Liver (tissue), 7 donors: ENCODE measurements at regions not wholly inside any gene's neighbourhood (a gene's known extent, or its start where the extent isn't known, plus 50 kb on each side); places are given as distances from the start of the nearest gene placed in this dataset.

Source experiments
- DNase-seq: peaks from one replicate; pipeline ENCODE4 v3.0.0-alpha.2; 2017; ENCODE audit warnings: low spot score
- H3K27ac ChIP-seq, 2 donors: one replicate each; pipeline ENCODE4 v1.7.0; 2013; ENCODE audit warnings: inconsistent platforms in 2 of 2, low read length in 2 of 2, control low read depth in 1 of 2, low read depth in 1 of 2, mild to moderate bottlenecking in 1 of 2
- H3K27me3 ChIP-seq, 4 donors: one replicate each; pipeline versions ENCODE4 v1.6.1 to v1.7.0; 2013; ENCODE audit warnings: low read length in 3 of 4, inconsistent platforms in 1 of 4, mild to moderate bottlenecking in 1 of 4, moderate library complexity in 1 of 4; ENCODE audit not compliant: control insufficient read depth in 4 of 4, insufficient read depth in 4 of 4
- H3K36me3 ChIP-seq, 4 donors: one replicate each; pipeline versions ENCODE4 v1.6.1 to v1.7.0; 2013; ENCODE audit warnings: low read length in 3 of 4, mild to moderate bottlenecking in 3 of 4, low read depth in 1 of 4, moderate library complexity in 1 of 4; ENCODE audit not compliant: control insufficient read depth in 4 of 4, insufficient read depth in 3 of 4
- H3K4me1 ChIP-seq, 4 donors: one replicate each; pipeline versions ENCODE4 v1.6.1 to v1.7.0; 2013; ENCODE audit warnings: low read length in 3 of 4, mild to moderate bottlenecking in 3 of 4, moderate library complexity in 1 of 4; ENCODE audit not compliant: control insufficient read depth in 4 of 4, insufficient read depth in 4 of 4
- H3K4me3 ChIP-seq, 3 donors: one replicate each; pipeline versions ENCODE4 v1.6.1 to v1.7.0; 2013; ENCODE audit warnings: low read length in 3 of 3, control low read depth in 1 of 3, low read depth in 1 of 3, mild to moderate bottlenecking in 1 of 3
- H3K9ac ChIP-seq, 2 donors: one replicate each; pipeline ENCODE4 v1.7.0; 2013; ENCODE audit warnings: low read length in 2 of 2, mild to moderate bottlenecking in 2 of 2, moderate library complexity in 2 of 2, control low read depth in 1 of 2, low read depth in 1 of 2
- H3K9me3 ChIP-seq, 4 donors: one replicate each; pipeline versions ENCODE4 v1.6.1 to v1.7.0; 2013; ENCODE audit warnings: low read length in 3 of 4; ENCODE audit not compliant: control insufficient read depth in 4 of 4
- ATF3 ChIP-seq: IDR thresholded peaks from 2 replicates; pipeline ENCODE4 v1.6.1; 2016; ENCODE audit warnings: antibody characterized with exemption
- EGR1 ChIP-seq, 2 donors: IDR thresholded peaks; 2 replicates each; pipeline ENCODE4 v1.6.1; 2016 to 2018; ENCODE audit warnings: antibody characterized with exemption in 2 of 2, low read depth in 2 of 2
- FOXA1 ChIP-seq: IDR thresholded peaks from 2 replicates; pipeline ENCODE4 v1.6.1; 2016; ENCODE audit warnings: antibody characterized with exemption
- FOXA2 ChIP-seq: IDR thresholded peaks from 2 replicates; pipeline ENCODE4 v1.6.1; 2016; ENCODE audit warnings: antibody characterized with exemption
- GABPA ChIP-seq, 2 donors: IDR thresholded peaks in 1 of 2; conservative IDR thresholded peaks in 1 of 2; 2 replicates each; pipeline ENCODE4 v1.6.1; 2016; ENCODE audit warnings: antibody characterized with exemption in 2 of 2, mild to moderate bottlenecking in 1 of 2, moderate library complexity in 1 of 2
- HNF4A ChIP-seq, 2 donors: conservative IDR thresholded peaks; 2 replicates each; pipeline ENCODE4 v1.6.1; 2016; ENCODE audit warnings: antibody characterized with exemption in 2 of 2, mild to moderate bottlenecking in 2 of 2
- HNF4G ChIP-seq: IDR thresholded peaks from 2 replicates; pipeline ENCODE4 v1.6.1; 2016; ENCODE audit warnings: antibody characterized with exemption
- JUND ChIP-seq, 2 donors: IDR thresholded peaks; 2 replicates each; pipeline ENCODE4 v1.6.1; 2016; ENCODE audit warnings: antibody characterized with exemption in 2 of 2
- MAX ChIP-seq: IDR thresholded peaks from 2 replicates; pipeline ENCODE4 v1.6.1; 2016; ENCODE audit warnings: antibody characterized with exemption
- NR2F2 ChIP-seq: IDR thresholded peaks from 2 replicates; pipeline ENCODE4 v1.6.1; 2016; ENCODE audit warnings: antibody characterized with exemption
- RAD21 ChIP-seq, 2 donors: IDR thresholded peaks; 2 replicates each; pipeline ENCODE4 v1.6.1; 2016; ENCODE audit warnings: antibody characterized with exemption in 2 of 2, mild to moderate bottlenecking in 2 of 2
- REST ChIP-seq: IDR thresholded peaks from 2 replicates; pipeline ENCODE4 v1.6.1; 2016; ENCODE audit warnings: antibody characterized with exemption, mild to moderate bottlenecking
- RXRA ChIP-seq, 2 donors: IDR thresholded peaks; 2 replicates each; pipeline ENCODE4 v1.6.1; 2017 to 2018; ENCODE audit warnings: antibody characterized with exemption in 2 of 2, mild to moderate bottlenecking in 1 of 2
- SP1 ChIP-seq: IDR thresholded peaks from 2 replicates; pipeline ENCODE4 v1.6.1; 2018; ENCODE audit warnings: antibody characterized with exemption, mild to moderate bottlenecking
- TAF1 ChIP-seq: conservative IDR thresholded peaks from 2 replicates; pipeline ENCODE4 v1.6.1; 2016; ENCODE audit warnings: antibody characterized with exemption, mild to moderate bottlenecking
- YY1 ChIP-seq: IDR thresholded peaks from 2 replicates; pipeline ENCODE4 v1.6.1; 2016; ENCODE audit warnings: antibody characterized with exemption, mild to moderate bottlenecking
- WGBS: extraction: QIAGEN DNeasy Blood & Tissue Kit; methylation state at CpG from one replicate; pipeline ENCODE4 v1.1.7; 2013; 5-methylcytosine and 5-hydroxymethylcytosine counted together
- donor health status: healthy.
- donor health status: healthy.
- donor health status: healthy.
- donor health status: healthy.

- H3K36me3 ChIP-seq, result no peaks in the 10 kb centered on the region
- WGBS, result 62% methylated on average over 5 of the region's 5 CpGs
- peaks cover 0 to 3% (median 1%) of the 10 kb centered on the region in 4 donors for H3K27me3 ChIP-seq
- no peak overlapping the region for H3K9ac ChIP-seq
- no peak for DNase-seq
- no peak overlapping the region for H3K4me3 ChIP-seq
- no peak overlapping the region for H3K27ac ChIP-seq
- no peaks in the 10 kb centered on the region for H3K9me3 ChIP-seq
- TF ChIP-seq RAD21 (IDR thresholded peaks at IDR 0.05) (no peak), MAX (no peak), RXRA (IDR thresholded peaks at IDR 0.05) (no peak)
- no peaks in the 10 kb centered on the region for H3K4me1 ChIP-seq
These were observed 301.1 kb upstream of the COBL start for GRCh38 chr7:51617686-51618085.

- no peaks in the 10 kb centered on the region for H3K9me3 ChIP-seq
- H3K9ac ChIP-seq, result no peak overlapping the region
- no peak overlapping the region for H3K27ac ChIP-seq
- no peaks in the 10 kb centered on the region for H3K4me1 ChIP-seq
- TF ChIP-seq SP1, result no peak
- TF ChIP-seq REST, result peak; percentile 37
- H3K36me3 ChIP-seq, result no peaks in the 10 kb centered on the region
- peaks cover 0 to 3% (median 0%) of the 10 kb centered on the region in 4 donors for H3K27me3 ChIP-seq
- DNase-seq, result no peak
- H3K4me3 ChIP-seq, result no peak overlapping the region
- WGBS, result 60% methylated on average over 6 of the region's 6 CpGs
These were observed 297.3 kb upstream of the COBL start for GRCh38 chr7:51613911-51614357.

- H3K9ac ChIP-seq, result no peak overlapping the region
- H3K27ac ChIP-seq, result no peak overlapping the region
- 78% methylated on average over 1 of the region's 1 CpG for WGBS
- no peaks in the 10 kb centered on the region for H3K36me3 ChIP-seq
- H3K4me1 ChIP-seq, result no peaks in the 10 kb centered on the region
- TF ChIP-seq MAX (no peak), HNF4A (conservative IDR thresholded peaks at IDR 0.05) (no peak), REST (no peak), ATF3 (no peak), YY1 (no peak), TAF1 (no peak), JUND (IDR thresholded peaks at IDR 0.05) (no peak), GABPA (IDR thresholded peaks at IDR 0.05 in 1 of 2, conservative IDR thresholded peaks at IDR 0.05 in 1 of 2) (no peak), SP1 (no peak), HNF4G (no peak), EGR1 (IDR thresholded peaks at IDR 0.05; ENCODE audit: low read depth in 2 of 2) (no peak), RXRA (IDR thresholded peaks at IDR 0.05) (no peak), RAD21 (IDR thresholded peaks at IDR 0.05) (no peak), FOXA2 (no peak), NR2F2 (no peak), FOXA1 (no peak)
- H3K4me3 ChIP-seq, result no peak overlapping the region
- H3K27me3 ChIP-seq, result peaks cover 0 to 3% (median 0%) of the 10 kb centered on the region in 4 donors
- no peaks in the 10 kb centered on the region for H3K9me3 ChIP-seq
- DNase-seq, result no peak
These were observed 295.3 kb upstream of the COBL start for GRCh38 chr7:51611937-51612336.
